Cardiac fibroblast (primary cell): ENCODE measurements at regions not wholly inside any gene's neighbourhood (a gene's known extent, or its start where the extent isn't known, plus 50 kb on each side); places are given as distances from the start of the nearest gene placed in this dataset.

Experiments
- DNase-seq, 2 donors: peaks; one replicate each; pipeline versions ENCODE4 v3.0.0 to v3.0.0-alpha.2; 2010; ENCODE audit warnings: low read depth in 2 of 2
- H3K4me3 ChIP-seq, 2 donors: replicated peaks in 1 of 2; 1 replicate in 1 of 2; 2 replicates in 1 of 2; pipeline ENCODE4 v1.5.1; 2011; ENCODE audit warnings: low read depth in 2 of 2, low read length in 2 of 2, mild to moderate bottlenecking in 2 of 2, moderate library complexity in 1 of 2
- CTCF ChIP-seq: IDR thresholded peaks from one replicate; pipeline ENCODE4 v1.5.1; 2011; ENCODE audit warnings: low read depth, mild to moderate bottlenecking, low read length, inconsistent platforms

- no peak for TF ChIP-seq CTCF
- no peak for DNase-seq
- no peak overlapping the region for H3K4me3 ChIP-seq
These were observed 76.5 kb upstream of the OLFM1 start for GRCh38 chr9:135010921-135011320.

- TF ChIP-seq CTCF = no peak
- H3K4me3 ChIP-seq = no peak overlapping the region
- DNase-seq = no peak
These were observed 75.3 kb upstream of the OLFM1 start for GRCh38 chr9:135012166-135012565.

DNA sequence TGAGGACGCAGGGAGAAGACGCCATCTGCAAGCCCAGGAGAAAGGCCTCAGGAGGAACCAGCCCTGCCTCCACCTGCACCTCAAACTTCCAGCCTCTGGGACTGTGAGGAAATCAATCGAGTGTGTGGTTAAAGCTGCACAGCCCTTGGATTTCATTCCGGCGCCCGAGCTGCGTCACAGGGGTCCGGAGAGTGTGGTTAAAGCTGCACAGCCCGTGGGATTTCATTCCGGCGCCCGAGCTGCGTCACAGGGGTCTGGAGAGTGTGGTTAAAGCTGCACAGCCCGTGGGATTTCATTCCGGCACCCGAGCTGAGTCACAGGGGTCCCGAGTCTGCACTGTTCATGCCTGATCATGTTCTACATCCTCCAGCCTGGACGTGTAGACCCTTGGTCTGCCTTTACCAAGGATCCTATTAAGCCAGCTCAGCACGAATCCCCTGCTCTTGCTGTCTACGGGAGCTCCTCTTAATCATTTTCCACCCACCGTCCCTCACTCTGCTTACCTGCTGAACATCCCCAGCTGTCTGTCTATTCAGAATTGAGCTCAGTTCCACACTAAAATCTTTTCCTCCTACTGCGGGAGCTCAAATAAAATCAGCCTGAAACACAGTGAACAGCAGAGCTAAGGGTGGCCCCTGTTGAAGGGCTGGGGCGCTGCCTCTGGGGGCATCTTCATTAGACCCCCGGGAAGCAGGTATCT is 73.0 kb upstream of the OLFM1 start:
- no peak for DNase-seq
- no peak for TF ChIP-seq CTCF

DNA sequence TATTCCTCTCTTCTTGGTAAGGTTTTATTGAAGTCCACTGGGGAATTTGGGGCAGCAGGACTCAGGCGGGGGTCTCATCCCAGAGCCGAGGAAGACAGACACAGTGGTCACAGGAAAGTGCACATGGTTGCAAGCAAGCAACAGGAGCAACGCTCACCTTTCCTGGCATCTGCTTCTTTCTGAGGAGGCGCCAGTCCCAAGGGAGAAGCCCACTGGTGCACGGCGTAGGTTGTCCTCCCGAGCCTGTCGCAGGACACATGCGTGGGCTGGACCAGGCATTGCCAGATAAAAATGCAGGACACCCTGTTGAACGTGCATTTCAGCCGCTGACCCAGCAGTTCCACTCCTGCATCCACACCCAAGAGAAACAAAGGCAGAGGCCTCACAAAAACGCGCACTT is 72.4 kb upstream of the OLFM1 start:
- DNase-seq = no peak
- H3K4me3 ChIP-seq = no peak overlapping the region
- TF ChIP-seq CTCF = no peak

More for the DNA sequence above, 73.0 kb upstream of the OLFM1 start:
- no peak overlapping the region for H3K4me3 ChIP-seq

DNA sequence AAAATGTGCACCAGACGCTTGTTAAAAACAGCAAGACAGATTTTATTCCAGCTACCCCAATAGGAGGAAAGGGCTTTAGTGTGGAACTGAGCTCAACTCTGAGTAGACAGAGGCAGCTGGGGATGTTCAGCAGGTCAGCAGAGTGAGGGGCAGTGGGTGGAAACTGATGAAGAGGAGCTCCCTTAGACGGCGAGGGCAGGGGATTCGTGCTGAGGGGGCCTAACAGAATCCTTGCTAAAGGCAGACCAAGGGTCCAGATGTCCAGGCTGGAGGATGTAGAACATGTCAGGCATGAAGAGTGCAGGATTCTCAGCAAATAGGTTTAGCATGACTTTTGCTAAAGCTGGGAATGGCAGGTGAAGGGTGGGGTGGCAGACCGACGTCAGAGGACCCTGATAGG is 71.9 kb upstream of the OLFM1 start:
- no peak for TF ChIP-seq CTCF
- H3K4me3 ChIP-seq = no peak overlapping the region
- no peak for DNase-seq

DNA sequence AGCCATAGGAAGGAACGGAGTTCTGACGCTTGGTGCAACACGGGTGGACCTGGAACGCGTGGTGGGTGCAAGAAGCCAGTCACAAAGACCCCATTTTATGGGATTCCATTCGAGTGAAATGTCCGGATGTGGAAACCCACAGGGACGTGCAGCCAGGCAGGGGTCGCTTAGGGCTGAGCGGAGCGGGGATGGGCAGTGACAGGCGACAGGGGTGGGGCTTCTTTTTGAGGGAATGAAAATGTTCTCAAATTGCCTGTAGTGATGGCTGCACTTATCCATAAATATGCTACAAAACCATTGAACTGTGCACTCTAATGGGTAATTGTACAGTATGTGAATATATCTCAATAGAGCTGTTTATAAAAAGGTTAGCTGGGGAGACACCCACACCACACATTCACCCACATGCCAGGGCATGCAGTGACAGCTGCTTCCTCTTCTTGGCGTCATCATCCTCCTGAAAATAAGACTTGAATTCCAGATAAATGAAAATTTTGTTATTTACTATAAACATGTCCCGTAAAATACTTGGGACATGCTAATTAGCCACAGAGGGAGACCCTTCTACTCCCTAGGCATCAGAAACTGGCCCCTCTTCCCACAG is 71.3 kb upstream of the OLFM1 start:
- DNase-seq = no peak
- TF ChIP-seq CTCF = no peak
- no peak overlapping the region for H3K4me3 ChIP-seq
